ENCODE measurements at regions not wholly inside any gene's neighbourhood (a gene's known extent, or its start where the extent isn't known, plus 50 kb on each side); places are given as distances from the start of the nearest gene placed in this dataset.

DNA sequence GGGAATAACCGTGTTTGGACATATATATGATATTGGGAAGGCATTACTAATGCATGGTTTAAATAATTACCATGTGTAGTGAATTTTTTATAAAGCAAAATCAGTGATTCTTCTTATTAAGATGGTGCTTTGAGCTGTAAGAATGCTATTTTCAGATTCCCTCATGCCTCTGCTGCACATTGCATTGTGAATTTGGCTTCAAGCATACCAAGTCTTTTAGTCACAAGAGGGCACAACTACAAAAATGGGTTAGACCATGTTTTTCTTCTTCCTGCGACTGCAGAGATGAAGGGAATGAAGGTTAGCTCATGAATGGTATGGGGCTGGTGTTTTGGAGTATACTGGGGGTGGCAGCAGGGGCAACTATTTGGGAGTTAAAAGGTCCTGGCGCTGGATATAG is 320.1 kb downstream of the SLC4A3 start:
- ChIA-PET CTCF (interaction anchor here (1.6 kb wide), 1 partner anchor 12 kb away, joined by 5 read pairs; no protein-coding TSS in a partner anchor), POLR2A (no interaction called here)
- no peak for TF ChIP-seq CTCF (IDR thresholded peaks at IDR 0.05; ENCODE audit: control extremely low read depth, extremely low read depth, low read depth, missing control alignments)
- DNase-seq (ENCODE audit: extremely low spot score) = no peak

GRCh38 chr2:219949053-219949452 is 321.6 kb downstream of the SLC4A3 start:
- ChIA-PET CTCF (interaction anchor here (1.6 kb wide), 1 partner anchor 11 kb away, joined by 5 read pairs; no protein-coding TSS in a partner anchor), POLR2A (no interaction called here)
- no peak for TF ChIP-seq CTCF (IDR thresholded peaks at IDR 0.05; ENCODE audit: control extremely low read depth, extremely low read depth, low read depth, missing control alignments)
- DNase-seq (ENCODE audit: extremely low spot score) = no peak

DNA sequence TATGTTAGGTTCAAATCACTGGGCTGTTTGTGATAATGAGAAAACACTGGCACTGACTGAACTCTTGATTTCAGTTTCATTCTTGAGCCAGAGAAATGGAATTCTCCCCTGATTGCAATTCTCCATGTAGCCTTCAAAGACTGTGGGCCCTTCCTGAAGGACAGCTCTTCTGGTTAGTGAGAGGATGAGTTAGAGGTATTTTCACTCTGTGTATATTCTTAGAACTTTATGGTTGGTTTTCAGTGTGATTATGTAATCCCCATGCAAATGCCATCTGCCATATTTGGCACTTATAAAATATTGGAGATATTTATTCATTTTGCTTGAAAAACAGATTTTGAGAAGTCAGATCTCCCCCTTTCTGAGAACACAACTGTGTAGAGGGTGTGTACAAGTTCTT is 323.7 kb downstream of the SLC4A3 start:
- CTCF ChIA-PET = no interaction called here

GRCh38 chr2:219954331-219954730 is 326.9 kb downstream of the SLC4A3 start:
- no peak for TF ChIP-seq CTCF (IDR thresholded peaks at IDR 0.05; ENCODE audit: control extremely low read depth, extremely low read depth, low read depth, missing control alignments)
- ChIA-PET POLR2A (no interaction called here), CTCF (no interaction called here)
- DNase-seq (ENCODE audit: extremely low spot score) = no peak

More for the DNA sequence above, 323.7 kb downstream of the SLC4A3 start:
- TF ChIP-seq CTCF (IDR thresholded peaks at IDR 0.05; ENCODE audit: control extremely low read depth, extremely low read depth, low read depth, missing control alignments) = no peak
- DNase-seq (ENCODE audit: extremely low spot score) = no peak
- POLR2A ChIA-PET = no interaction called here

DNA sequence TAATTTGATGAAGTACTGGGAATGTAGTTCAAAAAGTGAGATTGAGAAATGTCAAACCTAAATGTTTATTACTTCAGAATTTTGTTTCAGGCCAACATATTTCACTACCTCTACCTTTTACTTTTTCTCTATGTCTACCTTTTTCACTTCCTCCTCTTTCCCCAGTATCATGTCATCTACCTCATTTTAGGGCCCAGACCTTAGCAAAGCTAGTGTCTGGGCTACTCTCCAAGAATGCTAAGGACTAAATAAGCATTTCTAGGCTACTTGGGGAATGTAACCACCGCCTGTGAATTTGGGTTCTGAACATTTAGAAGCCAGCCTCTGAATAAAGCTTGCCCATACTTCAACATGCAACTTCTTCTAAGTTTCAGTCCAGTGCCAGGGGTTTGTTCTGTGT is 330.4 kb downstream of the SLC4A3 start:
- CTCF ChIA-PET = interaction anchor here (0.8 kb wide), 1 partner anchor 35 kb away, joined by 3 read pairs; no protein-coding TSS in a partner anchor
- POLR2A ChIA-PET = no interaction called here
- no peak for DNase-seq (ENCODE audit: extremely low spot score)
- TF ChIP-seq CTCF (IDR thresholded peaks at IDR 0.05; ENCODE audit: control extremely low read depth, extremely low read depth, low read depth, missing control alignments) = no peak

GRCh38 chr2:219958941-219959340 is 331.5 kb downstream of the SLC4A3 start:
- no peak for TF ChIP-seq CTCF (IDR thresholded peaks at IDR 0.05; ENCODE audit: control extremely low read depth, extremely low read depth, low read depth, missing control alignments)
- POLR2A ChIA-PET = no interaction called here
- DNase-seq (ENCODE audit: extremely low spot score) = no peak
- CTCF ChIA-PET = interaction anchor here (1.3 kb wide), 1 partner anchor 76 kb away, joined by 3 read pairs; no protein-coding TSS in a partner anchor

DNA sequence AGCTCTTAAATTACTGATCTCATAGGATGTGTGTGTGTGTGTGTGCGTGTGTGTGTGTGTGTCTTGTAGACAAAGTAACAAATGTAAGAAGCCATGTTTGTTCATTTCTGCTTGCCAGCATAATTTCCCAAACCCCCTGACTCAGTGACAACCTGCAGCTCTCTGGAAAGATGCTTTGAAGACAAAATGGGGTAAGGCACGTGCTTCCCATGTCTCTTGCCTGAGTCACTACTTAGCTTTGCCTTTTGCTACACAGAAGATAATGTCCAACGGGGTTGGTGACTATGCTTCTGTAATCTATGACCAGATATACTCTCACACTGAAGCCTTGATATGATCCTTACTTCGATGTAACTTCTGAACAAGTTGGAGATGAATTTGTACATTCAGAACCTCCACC is 332.0 kb downstream of the SLC4A3 start:
- POLR2A ChIA-PET = no interaction called here
- no peak for DNase-seq (ENCODE audit: extremely low spot score)
- CTCF ChIA-PET = interaction anchor here (1.3 to 1.7 kb wide), 2 partner anchors 11 to 76 kb away, joined by 3 to 5 read pairs; no protein-coding TSS in a partner anchor
- no peak for TF ChIP-seq CTCF (IDR thresholded peaks at IDR 0.05; ENCODE audit: control extremely low read depth, extremely low read depth, low read depth, missing control alignments)

All from GM10248 (cell line).